Activated CD4-positive, alpha-beta T cell treated with anti-CD3 and anti-CD28 coated beads for 36 hours (primary cell): ENCODE measurements at regions not wholly inside any gene's neighbourhood (a gene's known extent, or its start where the extent isn't known, plus 50 kb on each side); places are given as distances from the start of the nearest gene placed in this dataset.
"Not testable (repeated sequence)": the region's sequence is repeated elsewhere in the genome, so short reads cannot be mapped to it uniquely, and the experiment has no call there.

Experiments
- ATAC-seq: fragments of 200-7000 bp; cut with Tn5 transposase; one replicate; pipeline ENCODE4 v1.10.0; 2021; ENCODE audit warnings: mild to moderate bottlenecking, moderate library complexity
- CTCF ChIA-PET: fragments of 350-600 bp; sonication (Branson Sonifier 250); formaldehyde crosslinking; loops from one replicate; lab custom pipeline; 2021; ENCODE audit warnings: antibody characterized with exemption; lab: Charles Lee
- POLR2A ChIA-PET: fragments of 350-600 bp; sonication (Branson Sonifier 250); formaldehyde crosslinking; loops from one replicate; lab custom pipeline; 2021; ENCODE audit warnings: antibody characterized with exemption, inconsistent platforms; lab: Charles Lee
- DNase-seq: peaks from one replicate; pipeline ENCODE4 v3.0.0-alpha.2; 2020
- H3K27ac Mint-ChIP-seq: one replicate; pipeline ENCODE4 v1.8.0; 2021; ENCODE audit warnings: mixed read lengths
- H3K27me3 Mint-ChIP-seq: one replicate; pipeline ENCODE4 v1.8.0; 2021; ENCODE audit warnings: mixed read lengths
- H3K36me3 Mint-ChIP-seq: one replicate; pipeline ENCODE4 v1.8.0; 2021; ENCODE audit warnings: low read depth, mixed read lengths
- H3K4me1 Mint-ChIP-seq: one replicate; pipeline ENCODE4 v1.8.0; 2021; ENCODE audit warnings: mixed read lengths
- H3K4me3 Mint-ChIP-seq: one replicate; pipeline ENCODE4 v1.8.0; 2021; ENCODE audit warnings: mild to moderate bottlenecking, moderate library complexity, mixed read lengths
- H3K9me3 Mint-ChIP-seq: one replicate; pipeline ENCODE4 v1.8.0; 2021; ENCODE audit warnings: low read depth, mixed read lengths
- intact Hi-C, 2 experiments: fragments of 100-400 bp; cut with DNase I in 1 of 2; cut with micrococcal nuclease in 1 of 2; formaldehyde crosslinking; loops; one replicate each; pipeline versions ENCODE4 v1.14.2 to v1.15.1; 2022 to 2024; cut with DNase I, micrococcal nuclease

GRCh38 chr13:82571653-82572052, 1310.6 kb downstream of the SLITRK1 start:
- H3K9me3 Mint-ChIP-seq, result peaks cover 18% of the 10 kb centered on the region
- ChIA-PET CTCF (interaction anchor here (0.7 kb wide), 1 partner anchor 24 kb away, joined by 3 read pairs; no protein-coding TSS in a partner anchor), POLR2A (no interaction called here)
- no peaks in the 10 kb centered on the region for H3K36me3 Mint-ChIP-seq
- ATAC-seq (no peak), DNase-seq (no peak)
- intact Hi-C loops, result no loop called here
- H3K4me3 Mint-ChIP-seq, result no peak overlapping the region
- no peaks in the 10 kb centered on the region for H3K4me1 Mint-ChIP-seq
- no peak overlapping the region for H3K27ac Mint-ChIP-seq
- no peaks in the 10 kb centered on the region for H3K27me3 Mint-ChIP-seq

- Mint-ChIP-seq H3K27ac (no peak overlapping the region), H3K4me1 (no peaks in the 10 kb centered on the region)
- POLR2A ChIA-PET, result no interaction called here
Measured at GRCh38 chr13:82569581-82569980, 1312.7 kb downstream of the SLITRK1 start.

GRCh38 chr13:82566864-82567263, 1315.4 kb downstream of the SLITRK1 start:
- Mint-ChIP-seq H3K27me3 (no peaks in the 10 kb centered on the region), H3K4me3 (no peak overlapping the region), H3K36me3 (no peaks in the 10 kb centered on the region), H3K27ac (no peak overlapping the region), H3K9me3 (peaks cover 12% of the 10 kb centered on the region), H3K4me1 (no peaks in the 10 kb centered on the region)
- ChIA-PET POLR2A (no interaction called here), CTCF (no interaction called here)
- no peak for ATAC-seq
- intact Hi-C loops, result no loop called here
- no peak for DNase-seq

More at GRCh38 chr13:82569581-82569980, 1312.7 kb downstream of the SLITRK1 start:
- no peak overlapping the region for H3K4me3 Mint-ChIP-seq
- ATAC-seq, result no peak
- no peaks in the 10 kb centered on the region for H3K27me3 Mint-ChIP-seq
- CTCF ChIA-PET, result interaction anchor here (0.7 kb wide), 1 partner anchor 780 kb away, joined by 3 read pairs; no protein-coding TSS in a partner anchor
- no peak for DNase-seq
- intact Hi-C loops, result no loop called here
- peaks cover 17% of the 10 kb centered on the region for H3K9me3 Mint-ChIP-seq
- no peaks in the 10 kb centered on the region for H3K36me3 Mint-ChIP-seq

GRCh38 chr13:82565201-82565600, 1317.1 kb downstream of the SLITRK1 start:
- no peaks in the 10 kb centered on the region for H3K4me1 Mint-ChIP-seq
- ChIA-PET CTCF (no interaction called here), POLR2A (no interaction called here)
- intact Hi-C loops, result no loop called here
- no peak for ATAC-seq
- peaks cover 11% of the 10 kb centered on the region for H3K9me3 Mint-ChIP-seq
- H3K4me3 Mint-ChIP-seq, result no peak overlapping the region
- H3K27ac Mint-ChIP-seq, result no peak overlapping the region
- H3K27me3 Mint-ChIP-seq, result no peaks in the 10 kb centered on the region
- no peak for DNase-seq
- H3K36me3 Mint-ChIP-seq, result no peaks in the 10 kb centered on the region

- Mint-ChIP-seq H3K27me3 (no peaks in the 10 kb centered on the region), H3K4me1 (no peaks in the 10 kb centered on the region), H3K36me3 (no peaks in the 10 kb centered on the region), H3K4me3 (no peak overlapping the region), H3K9me3 (peaks cover 6% of the 10 kb centered on the region), H3K27ac (no peak overlapping the region)
- POLR2A ChIA-PET, result no interaction called here
- CTCF ChIA-PET, result no interaction called here
- intact Hi-C loops, result no loop called here
- ATAC-seq (no peak), DNase-seq (no peak)
Measured at GRCh38 chr13:82560889-82561288, 1321.4 kb downstream of the SLITRK1 start.

- H3K4me3 Mint-ChIP-seq, result no peak overlapping the region
- DNase-seq (no peak), ATAC-seq (no peak)
- no peak overlapping the region for H3K27ac Mint-ChIP-seq
- H3K9me3 Mint-ChIP-seq, result no peaks in the 10 kb centered on the region
- ChIA-PET CTCF (interaction anchor here (0.6 kb wide), 1 partner anchor 1348 kb away, joined by 3 read pairs; no protein-coding TSS in a partner anchor), POLR2A (no interaction called here)
- no peaks in the 10 kb centered on the region for H3K4me1 Mint-ChIP-seq
- no peaks in the 10 kb centered on the region for H3K36me3 Mint-ChIP-seq
- intact Hi-C loops, result no loop called here
- H3K27me3 Mint-ChIP-seq, result no peaks in the 10 kb centered on the region
Measured at GRCh38 chr13:82522872-82523271, 1359.4 kb downstream of the SLITRK1 start.

- intact Hi-C loops, result no loop called here
- Mint-ChIP-seq H3K27ac (no peak overlapping the region), H3K9me3 (peaks cover 4% of the 10 kb centered on the region), H3K4me1 (no peaks in the 10 kb centered on the region), H3K36me3 (no peaks in the 10 kb centered on the region), H3K4me3 (no peak overlapping the region), H3K27me3 (no peaks in the 10 kb centered on the region)
- POLR2A ChIA-PET, result no interaction called here
- DNase-seq (no peak), ATAC-seq (no peak)
- CTCF ChIA-PET, result no interaction called here
Measured at GRCh38 chr13:82506805-82507414, 1375.4 kb downstream of the SLITRK1 start.

- no peaks in the 10 kb centered on the region for H3K4me1 Mint-ChIP-seq
- H3K27me3 Mint-ChIP-seq, result no peaks in the 10 kb centered on the region
- intact Hi-C loops, result no loop called here
- DNase-seq (no peak), ATAC-seq (no peak)
- CTCF ChIA-PET, result no interaction called here
- H3K4me3 Mint-ChIP-seq, result no peak overlapping the region
- H3K36me3 Mint-ChIP-seq, result no peaks in the 10 kb centered on the region
- no peaks in the 10 kb centered on the region for H3K9me3 Mint-ChIP-seq
- H3K27ac Mint-ChIP-seq, result no peak overlapping the region
- POLR2A ChIA-PET, result no interaction called here
Measured at GRCh38 chr13:82501834-82502233, 1380.4 kb downstream of the SLITRK1 start.

- ATAC-seq (no peak), DNase-seq (no peak)
- H3K4me3 Mint-ChIP-seq, result no peak overlapping the region
- no peaks in the 10 kb centered on the region for H3K4me1 Mint-ChIP-seq
- no peaks in the 10 kb centered on the region for H3K36me3 Mint-ChIP-seq
- ChIA-PET CTCF (no interaction called here), POLR2A (no interaction called here)
- H3K27me3 Mint-ChIP-seq, result no peaks in the 10 kb centered on the region
- peaks cover 30% of the 10 kb centered on the region for H3K9me3 Mint-ChIP-seq
- intact Hi-C loops, result no loop called here
- H3K27ac Mint-ChIP-seq, result no peak overlapping the region
Measured at GRCh38 chr13:82480415-82480814, 1401.9 kb downstream of the SLITRK1 start.

- ATAC-seq (no peak), DNase-seq (no peak)
- peaks cover 23% of the 10 kb centered on the region for H3K9me3 Mint-ChIP-seq
- CTCF ChIA-PET, result interaction anchor here (0.6 kb wide), 1 partner anchor 91 kb away, joined by 3 read pairs; no protein-coding TSS in a partner anchor
- H3K36me3 Mint-ChIP-seq, result no peaks in the 10 kb centered on the region
- no peak overlapping the region for H3K4me3 Mint-ChIP-seq
- no peak overlapping the region for H3K27ac Mint-ChIP-seq
- H3K4me1 Mint-ChIP-seq, result no peaks in the 10 kb centered on the region
- no peaks in the 10 kb centered on the region for H3K27me3 Mint-ChIP-seq
- POLR2A ChIA-PET, result no interaction called here
- intact Hi-C loops, result no loop called here
Measured at GRCh38 chr13:82477436-82477835, 1404.8 kb downstream of the SLITRK1 start.

- Mint-ChIP-seq H3K27me3 (no peaks in the 10 kb centered on the region), H3K4me1 (no peaks in the 10 kb centered on the region), H3K27ac (no peak overlapping the region), H3K9me3 (peaks cover 6% of the 10 kb centered on the region), H3K36me3 (no peaks in the 10 kb centered on the region), H3K4me3 (no peak overlapping the region)
- ATAC-seq (no peak), DNase-seq (no peak)
- ChIA-PET CTCF (no interaction called here), POLR2A (no interaction called here)
- intact Hi-C loops, result no loop called here
Measured at GRCh38 chr13:82467626-82468025, 1414.6 kb downstream of the SLITRK1 start.

GRCh38 chr13:82459575-82459974, 1422.7 kb downstream of the SLITRK1 start:
- H3K36me3 Mint-ChIP-seq, H3K27me3 Mint-ChIP-seq, H3K4me1 Mint-ChIP-seq, ATAC-seq, H3K9me3 Mint-ChIP-seq, POLR2A ChIA-PET, DNase-seq, H3K27ac Mint-ChIP-seq, CTCF ChIA-PET, intact Hi-C loops, H3K4me3 Mint-ChIP-seq: not testable (repeated sequence)
